ENCODE measurements at regions not wholly inside any gene's neighbourhood (a gene's known extent, or its start where the extent isn't known, plus 50 kb on each side); places are given as distances from the start of the nearest gene placed in this dataset.

- no peaks in the 10 kb centered on the region for H3K9me3 ChIP-seq
- intact Hi-C loops (cut with DNase I), result no loop called here
- ATAC-seq (no peak), DNase-seq (no peak)
- H3K27me3 ChIP-seq (ENCODE audit: low read depth), result no peaks in the 10 kb centered on the region
- H3K27ac ChIP-seq, result no peak overlapping the region
- H3K4me3 ChIP-seq, result no peak overlapping the region
- H3K36me3 ChIP-seq, result no peaks in the 10 kb centered on the region
- H3K4me1 ChIP-seq, result no peaks in the 10 kb centered on the region
- no peak for TF ChIP-seq CTCF (IDR thresholded peaks at IDR 0.05)
Observed at GRCh38 chr10:3980144-3980543, 195.1 kb upstream of the KLF6 start.

GRCh38 chr10:3978761-3979160 lies 193.8 kb upstream of the KLF6 start:
- no peaks in the 10 kb centered on the region for H3K27me3 ChIP-seq (ENCODE audit: low read depth)
- DNase-seq (no peak), ATAC-seq (no peak)
- H3K27ac ChIP-seq, result no peak overlapping the region
- no peak overlapping the region for H3K4me3 ChIP-seq
- no peak for TF ChIP-seq CTCF (IDR thresholded peaks at IDR 0.05)
- intact Hi-C loops (cut with DNase I), result no loop called here
- H3K4me1 ChIP-seq, result no peaks in the 10 kb centered on the region
- no peaks in the 10 kb centered on the region for H3K36me3 ChIP-seq
- H3K9me3 ChIP-seq, result no peaks in the 10 kb centered on the region

- no peak for TF ChIP-seq CTCF (IDR thresholded peaks at IDR 0.05)
- intact Hi-C loops (cut with DNase I), result no loop called here
- ATAC-seq (no peak), DNase-seq (no peak)
- no peak overlapping the region for H3K27ac ChIP-seq
- no peaks in the 10 kb centered on the region for H3K27me3 ChIP-seq (ENCODE audit: low read depth)
- no peaks in the 10 kb centered on the region for H3K36me3 ChIP-seq
- H3K4me3 ChIP-seq, result no peak overlapping the region
- no peaks in the 10 kb centered on the region for H3K9me3 ChIP-seq
- H3K4me1 ChIP-seq, result peaks cover 2% of the 10 kb centered on the region
Observed at GRCh38 chr10:3978174-3978573, 193.2 kb upstream of the KLF6 start.

- ATAC-seq (no peak), DNase-seq (no peak)
- intact Hi-C loops (cut with DNase I), result no loop called here
- H3K9me3 ChIP-seq, result no peaks in the 10 kb centered on the region
- no peak overlapping the region for H3K27ac ChIP-seq
- no peaks in the 10 kb centered on the region for H3K27me3 ChIP-seq (ENCODE audit: low read depth)
- no peaks in the 10 kb centered on the region for H3K36me3 ChIP-seq
- H3K4me1 ChIP-seq, result peaks cover 6% of the 10 kb centered on the region
- no peak for TF ChIP-seq CTCF (IDR thresholded peaks at IDR 0.05)
- no peak overlapping the region for H3K4me3 ChIP-seq
Observed at GRCh38 chr10:3977761-3978160, 192.8 kb upstream of the KLF6 start.

GRCh38 chr10:3976718-3977117 lies 191.7 kb upstream of the KLF6 start:
- DNase-seq (no peak), ATAC-seq (no peak)
- Histone ChIP-seq H3K9me3 (no peaks in the 10 kb centered on the region), H3K4me1 (peaks cover 9% of the 10 kb centered on the region), H3K4me3 (no peak overlapping the region), H3K27ac (no peak overlapping the region), H3K36me3 (no peaks in the 10 kb centered on the region), H3K27me3 (ENCODE audit: low read depth) (no peaks in the 10 kb centered on the region)
- intact Hi-C loops (cut with DNase I), result no loop called here
- no peak for TF ChIP-seq CTCF (IDR thresholded peaks at IDR 0.05)

- H3K4me3 ChIP-seq, result no peak overlapping the region
- no peaks in the 10 kb centered on the region for H3K9me3 ChIP-seq
- no peaks in the 10 kb centered on the region for H3K27me3 ChIP-seq (ENCODE audit: low read depth)
- ATAC-seq (no peak), DNase-seq (no peak)
- no peak overlapping the region for H3K27ac ChIP-seq
- H3K4me1 ChIP-seq, result peaks cover 9% of the 10 kb centered on the region
- no peaks in the 10 kb centered on the region for H3K36me3 ChIP-seq
- intact Hi-C loops (cut with DNase I), result no loop called here
- TF ChIP-seq CTCF (IDR thresholded peaks at IDR 0.05), result no peak
Observed at GRCh38 chr10:3976171-3976570, 191.2 kb upstream of the KLF6 start.

All from lower lobe of right lung (tissue), 2 donors.